ENCODE measurements at regions not wholly inside any gene's neighbourhood (a gene's known extent, or its start where the extent isn't known, plus 50 kb on each side); places are given as distances from the start of the nearest gene placed in this dataset.

GRCh38 chr3:146658841-146659240, 53.7 kb upstream of the PLSCR5 start:
- TF ChIP-seq CTCF (IDR thresholded peaks at IDR 0.05) (no peak), FOSL2 (IDR thresholded peaks at IDR 0.05; ENCODE audit: borderline replicate concordance, low read depth) (no peak), NFIC (IDR thresholded peaks at IDR 0.05; ENCODE audit: borderline replicate concordance) (no peak), USF2 (IDR thresholded peaks at IDR 0.05; ENCODE audit: borderline replicate concordance, low read depth, low read length) (no peak), TAF1 (IDR thresholded peaks at IDR 0.05; ENCODE audit: borderline replicate concordance, low read depth, low read length) (no peak), POLR2AphosphoS5 (IDR thresholded peaks at IDR 0.05; ENCODE audit: low read depth, low read length) (no peak), RCOR1 (IDR thresholded peaks at IDR 0.05; ENCODE audit: low read length) (no peak), EZH2phosphoT487 (IDR thresholded peaks at IDR 0.05; ENCODE audit: borderline replicate concordance, low read depth) (no peak)

Measured in SK-N-SH (cell line).